ENCODE measurements at regions not wholly inside any gene's neighbourhood (a gene's known extent, or its start where the extent isn't known, plus 50 kb on each side); places are given as distances from the start of the nearest gene placed in this dataset.
"Not testable (repeated sequence)": the region's sequence is repeated elsewhere in the genome, so short reads cannot be mapped to it uniquely, and the experiment has no call there.

- no peak overlapping the region for H3K4me3 ChIP-seq (ENCODE audit: low read depth, low read length)
- DNase-seq (ENCODE audit: low read depth): no peak
- TF ChIP-seq POLR2A (IDR thresholded peaks at IDR 0.05; ENCODE audit: extremely low read depth, insufficient read length): no peak
Measured at GRCh38 chr2:133643863-133644262, 75.6 kb upstream of the NCKAP5 start.

- TF ChIP-seq POLR2A (IDR thresholded peaks at IDR 0.05; ENCODE audit: extremely low read depth, insufficient read length) (no peak), MAX (IDR thresholded peaks at IDR 0.05; ENCODE audit: low read depth, low read length) (no peak), CTCF (IDR thresholded peaks at IDR 0.05; ENCODE audit: low read depth, low read length) (no peak), MYC (IDR thresholded peaks at IDR 0.05; ENCODE audit: low read depth, low read length) (no peak)
- no peak overlapping the region for H3K4me3 ChIP-seq (ENCODE audit: low read depth, low read length)
- no peak for DNase-seq (ENCODE audit: low read depth)
Measured at GRCh38 chr2:133644846-133645245, 76.6 kb upstream of the NCKAP5 start.

GRCh38 chr2:133647386-133647785 is 79.1 kb upstream of the NCKAP5 start:
- DNase-seq (ENCODE audit: low read depth); H3K4me3 ChIP-seq (ENCODE audit: low read depth, low read length): not testable (repeated sequence)

GRCh38 chr2:133651861-133652260 is 83.6 kb upstream of the NCKAP5 start:
- H3K4me3 ChIP-seq (ENCODE audit: low read depth, low read length): no peak overlapping the region
- no peak for DNase-seq (ENCODE audit: low read depth)
- TF ChIP-seq MAX (IDR thresholded peaks at IDR 0.05; ENCODE audit: low read depth, low read length) (no peak), CTCF (IDR thresholded peaks at IDR 0.05; ENCODE audit: low read depth, low read length) (no peak), POLR2A (IDR thresholded peaks at IDR 0.05; ENCODE audit: extremely low read depth, insufficient read length) (no peak), MYC (IDR thresholded peaks at IDR 0.05; ENCODE audit: low read depth, low read length) (no peak)

GRCh38 chr2:133652398-133652797 is 84.1 kb upstream of the NCKAP5 start:
- H3K4me3 ChIP-seq (ENCODE audit: low read depth, low read length): no peak overlapping the region
- no peak for DNase-seq (ENCODE audit: low read depth)
- TF ChIP-seq CTCF (IDR thresholded peaks at IDR 0.05; ENCODE audit: low read depth, low read length) (no peak), POLR2A (IDR thresholded peaks at IDR 0.05; ENCODE audit: extremely low read depth, insufficient read length) (no peak)

GRCh38 chr2:133653056-133653455 is 84.8 kb upstream of the NCKAP5 start:
- DNase-seq (ENCODE audit: low read depth): no peak
- TF ChIP-seq CTCF (IDR thresholded peaks at IDR 0.05; ENCODE audit: low read depth, low read length) (no peak), MAX (IDR thresholded peaks at IDR 0.05; ENCODE audit: low read depth, low read length) (no peak), POLR2A (IDR thresholded peaks at IDR 0.05; ENCODE audit: extremely low read depth, insufficient read length) (no peak)
- H3K4me3 ChIP-seq (ENCODE audit: low read depth, low read length): no peak overlapping the region

GRCh38 chr2:133654949-133655348 is 86.7 kb upstream of the NCKAP5 start:
- TF ChIP-seq POLR2A (IDR thresholded peaks at IDR 0.05; ENCODE audit: extremely low read depth, insufficient read length) (no peak), CTCF (IDR thresholded peaks at IDR 0.05; ENCODE audit: low read depth, low read length) (no peak), MYC (IDR thresholded peaks at IDR 0.05; ENCODE audit: low read depth, low read length) (no peak), MAX (IDR thresholded peaks at IDR 0.05; ENCODE audit: low read depth, low read length) (no peak)
- no peak overlapping the region for H3K4me3 ChIP-seq (ENCODE audit: low read depth, low read length)
- no peak for DNase-seq (ENCODE audit: low read depth)

All from NB4 (cell line).